HTERT RPE-1 (cell line): ENCODE measurements at regions not wholly inside any gene's neighbourhood (a gene's known extent, or its start where the extent isn't known, plus 50 kb on each side); places are given as distances from the start of the nearest gene placed in this dataset.

Experiments
- in situ Hi-C: fragments of 300-500 bp; cut with MboI; formaldehyde crosslinking; loops from 4 replicates; pipeline ENCODE4 v1.14.3; 2020; ENCODE audit warnings: low sequenced_read_pairs

- in situ Hi-C loops = loop anchor here (25.0 kb wide), 1 partner anchor 287 kb away; no protein-coding TSS in a partner anchor
These were observed 245.2 kb downstream of the BUB3 start for GRCh38 chr10:123399276-123399839.

DNA sequence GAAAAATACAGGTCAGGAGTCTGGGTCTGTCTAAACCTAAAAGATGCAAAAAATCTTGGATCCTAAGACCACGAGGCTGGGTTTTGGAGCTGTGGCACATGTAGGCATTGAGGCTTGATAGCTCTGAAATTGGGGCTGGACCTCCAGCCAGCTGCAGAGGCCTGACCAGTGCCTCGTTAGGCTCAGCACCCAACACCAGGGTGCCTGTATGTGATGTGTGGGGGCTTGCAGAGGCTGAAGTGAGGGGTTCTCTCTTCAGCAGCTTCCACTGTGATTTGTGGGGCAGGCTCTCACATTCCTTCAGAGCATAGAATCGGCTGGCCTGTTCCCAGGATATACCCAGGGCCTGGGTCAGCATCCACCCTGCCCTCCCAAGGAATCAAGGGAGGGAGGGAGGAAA is 247.8 kb downstream of the BUB3 start:
- in situ Hi-C loops = no loop called here

- in situ Hi-C loops = no loop called here
These were observed 248.5 kb downstream of the BUB3 start for GRCh38 chr10:123402656-123403055.

- in situ Hi-C loops = no loop called here
These were observed 250.2 kb downstream of the BUB3 start for GRCh38 chr10:123404357-123404756.

GRCh38 chr10:123408660-123409059 is 254.5 kb downstream of the BUB3 start:
- in situ Hi-C loops = no loop called here

DNA sequence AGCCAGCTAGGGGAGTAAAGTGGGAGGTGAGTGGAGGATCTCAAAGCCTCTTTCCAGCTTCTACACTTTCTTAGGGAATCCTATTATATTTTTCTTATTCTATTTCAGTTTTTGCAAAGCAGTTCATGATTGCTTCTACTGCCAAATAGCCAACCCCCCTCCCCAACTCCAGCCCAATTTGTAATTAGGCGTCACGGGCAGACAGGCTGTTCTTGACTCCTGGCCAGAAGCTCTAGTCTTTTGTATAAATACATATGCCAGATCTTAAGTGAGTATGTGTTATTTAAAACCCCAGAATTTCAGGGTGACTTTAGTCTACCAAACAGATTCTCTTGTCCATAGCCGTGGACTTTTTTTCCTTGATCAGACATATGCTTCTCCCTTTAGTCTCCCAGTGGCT is 255.2 kb downstream of the BUB3 start:
- in situ Hi-C loops = no loop called here

DNA sequence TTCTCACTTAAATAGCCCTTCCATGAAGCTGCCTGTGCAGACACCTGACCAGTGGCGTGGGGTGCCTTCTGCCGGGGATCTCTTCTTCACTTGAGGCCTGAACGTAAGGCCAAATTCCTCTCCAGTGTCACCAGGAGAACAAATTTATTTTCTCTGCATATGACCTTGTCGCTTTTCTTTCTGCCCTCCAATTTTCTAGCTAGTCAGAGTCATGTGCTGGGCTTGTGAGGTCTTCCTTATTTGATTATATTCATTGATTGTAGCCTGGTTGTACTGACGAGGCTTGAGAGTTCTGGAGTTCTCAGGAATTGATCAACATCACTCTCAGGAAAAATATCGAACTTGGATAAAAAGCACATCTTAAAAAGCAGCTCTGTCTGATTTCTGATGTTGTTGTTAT is 255.7 kb downstream of the BUB3 start:
- in situ Hi-C loops = no loop called here

DNA sequence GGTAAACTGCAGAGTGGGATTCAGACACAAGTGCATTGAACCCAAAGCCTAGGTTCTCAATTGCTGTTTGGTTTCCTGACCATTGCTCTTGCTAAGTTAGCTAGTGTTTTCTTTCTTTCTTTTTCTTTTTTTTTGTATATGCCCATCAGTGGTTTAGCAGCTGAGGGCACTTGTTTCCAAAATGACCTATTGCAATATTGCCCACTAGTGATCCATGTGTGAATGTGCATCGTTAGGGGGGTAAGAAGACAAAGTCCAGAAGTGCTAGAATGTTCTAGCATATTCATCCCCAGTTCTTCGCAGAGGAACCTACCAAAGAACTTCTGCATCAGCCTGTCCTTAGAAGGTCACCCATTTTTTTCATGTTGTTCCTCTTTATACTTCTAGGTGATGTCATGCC is 252.8 kb upstream of the GPR26 start:
- in situ Hi-C loops = no loop called here

- in situ Hi-C loops = no loop called here
These were observed 250.6 kb upstream of the GPR26 start for GRCh38 chr10:123415523-123415922.

DNA sequence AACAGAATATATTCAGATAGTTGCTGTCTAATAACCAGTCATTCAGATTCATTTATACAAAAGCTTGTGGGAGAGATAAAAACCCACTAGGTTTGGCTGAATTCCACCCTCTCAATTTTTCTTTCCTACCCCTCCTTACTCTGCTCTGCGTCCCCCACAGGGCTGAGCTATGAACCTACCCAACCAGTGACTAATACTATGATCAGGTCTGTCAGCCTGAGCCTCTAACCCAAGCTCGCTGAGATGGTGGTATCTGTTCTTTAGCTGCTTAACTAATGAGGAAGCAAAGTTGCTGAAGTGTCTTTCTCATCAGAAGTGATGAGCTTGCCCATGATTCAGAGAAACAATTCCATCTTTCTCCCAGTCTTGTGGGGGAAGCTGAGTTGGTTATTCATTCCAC is 248.7 kb upstream of the GPR26 start:
- in situ Hi-C loops = no loop called here

- in situ Hi-C loops = no loop called here
These were observed 244.7 kb upstream of the GPR26 start for GRCh38 chr10:123421461-123421860.

DNA sequence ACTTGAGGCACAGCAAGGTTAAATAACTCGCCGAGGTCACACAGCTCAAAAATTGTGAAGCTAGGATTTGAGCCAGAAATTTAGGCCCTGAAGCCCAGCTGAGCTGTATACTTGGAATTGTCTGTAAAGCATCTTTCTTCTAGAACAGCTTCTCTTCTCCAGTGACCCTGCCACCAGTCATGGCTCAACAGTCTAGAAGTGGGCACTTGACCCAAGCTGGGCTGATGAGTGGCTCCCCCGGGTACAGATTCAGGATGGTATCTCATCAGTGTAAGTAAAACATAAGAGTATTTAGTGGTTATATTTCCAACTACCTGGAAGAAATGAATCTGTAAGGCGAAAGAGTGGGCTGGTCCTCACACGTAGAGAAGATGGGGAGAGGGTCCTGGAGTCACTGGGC is 243.9 kb upstream of the GPR26 start:
- in situ Hi-C loops = no loop called here

GRCh38 chr10:123424537-123424936 is 241.6 kb upstream of the GPR26 start:
- in situ Hi-C loops = no loop called here

GRCh38 chr10:123425680-123426079 is 240.5 kb upstream of the GPR26 start:
- in situ Hi-C loops = no loop called here

DNA sequence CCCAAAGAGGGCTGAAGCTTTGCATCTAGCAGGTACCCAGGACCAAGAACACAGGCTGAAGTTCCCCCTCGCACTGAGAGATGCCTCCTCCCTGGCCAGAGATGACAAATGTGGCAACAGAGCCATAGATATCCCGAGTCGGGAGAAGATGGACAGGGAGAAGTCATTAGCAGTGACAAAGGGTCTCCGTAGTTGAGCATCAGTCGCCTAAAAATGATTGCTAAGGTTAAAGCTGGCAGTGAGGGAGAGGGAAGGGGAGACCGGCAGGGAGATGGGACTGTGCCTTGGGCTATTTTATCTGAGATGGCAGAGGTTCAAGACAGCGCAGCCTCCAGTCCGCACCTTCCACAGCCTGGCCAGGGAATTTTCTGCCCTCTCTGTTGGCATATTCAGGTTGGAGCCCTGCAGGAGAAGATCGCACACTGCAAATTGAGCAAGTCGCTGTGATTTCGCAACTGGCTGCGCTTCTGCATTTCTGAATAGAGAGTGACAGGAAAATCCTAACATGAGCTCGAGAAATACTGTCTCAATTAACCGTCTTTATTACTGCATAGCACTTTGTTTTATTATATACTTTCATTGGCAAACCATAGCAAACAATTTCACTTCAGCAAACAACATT is 238.9 kb upstream of the GPR26 start:
- in situ Hi-C loops = no loop called here

DNA sequence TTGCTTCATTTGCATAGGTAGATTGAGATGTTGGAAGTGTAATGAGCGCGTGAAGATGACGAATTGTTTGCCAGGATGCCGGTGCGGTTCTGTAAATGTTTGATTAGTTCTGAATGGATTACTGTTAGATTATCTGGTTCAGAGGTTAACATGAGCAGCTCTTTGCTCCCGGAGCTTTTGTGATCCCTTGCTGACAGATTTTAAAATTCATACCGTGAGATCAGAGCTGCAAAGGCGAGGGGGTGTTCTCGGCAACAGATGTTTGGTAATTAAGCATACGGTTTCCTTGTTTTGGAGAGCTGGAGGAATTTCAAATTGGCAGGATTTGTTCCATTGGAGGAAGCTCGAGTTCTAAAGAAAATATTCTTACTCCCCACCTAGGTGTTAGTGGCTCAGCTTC is 237.8 kb upstream of the GPR26 start:
- in situ Hi-C loops = no loop called here

GRCh38 chr10:123429706-123430221 is 236.4 kb upstream of the GPR26 start:
- in situ Hi-C loops = no loop called here

DNA sequence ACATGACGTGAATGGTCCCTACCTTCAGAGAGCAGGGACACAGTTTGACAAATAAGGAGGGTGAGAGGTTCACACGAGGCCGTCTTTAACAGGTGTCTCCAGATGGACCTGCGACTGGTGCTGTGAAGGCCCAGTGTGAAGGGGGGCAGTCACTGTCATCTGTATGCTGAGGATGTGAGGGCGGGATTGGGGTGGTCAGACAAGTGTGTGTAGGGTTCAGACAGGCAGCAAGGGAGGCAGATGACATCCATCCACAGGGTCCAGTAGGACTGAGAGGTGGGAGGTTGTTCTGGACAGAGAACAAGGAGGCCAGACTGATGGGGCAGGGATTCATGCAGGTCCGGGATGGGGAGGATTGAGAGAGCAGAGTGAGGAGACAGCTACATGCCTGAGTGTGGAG is 232.6 kb upstream of the GPR26 start:
- in situ Hi-C loops = no loop called here

DNA sequence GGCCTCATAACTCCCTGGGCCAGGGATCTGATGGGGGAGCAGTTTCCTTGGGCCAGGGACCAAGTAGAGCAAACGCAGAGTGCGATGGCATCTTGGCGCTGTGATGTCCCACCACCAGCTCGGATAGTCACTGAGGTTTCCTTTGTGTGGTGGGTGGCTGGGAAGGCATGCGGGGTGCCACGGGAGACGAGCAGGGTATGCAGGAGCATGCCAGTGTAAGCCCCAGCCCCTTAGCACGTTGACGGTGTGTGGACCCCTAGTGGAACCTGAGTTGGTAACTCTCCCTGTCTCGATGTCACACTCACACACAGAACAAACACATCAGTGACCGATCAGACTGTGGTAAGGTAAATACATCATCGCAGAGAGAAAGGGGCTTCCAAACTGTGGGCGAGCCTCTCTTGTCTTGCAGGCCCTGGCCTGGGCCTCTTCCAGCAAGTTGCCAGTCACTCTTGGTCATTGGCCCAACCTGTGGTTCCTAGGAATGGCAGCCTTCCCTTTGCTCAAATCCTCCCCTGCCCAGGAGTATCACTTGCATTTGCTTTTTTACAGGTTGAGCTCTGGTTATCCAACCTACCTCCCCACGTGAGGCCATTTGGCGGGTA is 231.6 kb upstream of the GPR26 start:
- in situ Hi-C loops = no loop called here

GRCh38 chr10:123442901-123443300 is 223.3 kb upstream of the GPR26 start:
- in situ Hi-C loops = no loop called here

DNA sequence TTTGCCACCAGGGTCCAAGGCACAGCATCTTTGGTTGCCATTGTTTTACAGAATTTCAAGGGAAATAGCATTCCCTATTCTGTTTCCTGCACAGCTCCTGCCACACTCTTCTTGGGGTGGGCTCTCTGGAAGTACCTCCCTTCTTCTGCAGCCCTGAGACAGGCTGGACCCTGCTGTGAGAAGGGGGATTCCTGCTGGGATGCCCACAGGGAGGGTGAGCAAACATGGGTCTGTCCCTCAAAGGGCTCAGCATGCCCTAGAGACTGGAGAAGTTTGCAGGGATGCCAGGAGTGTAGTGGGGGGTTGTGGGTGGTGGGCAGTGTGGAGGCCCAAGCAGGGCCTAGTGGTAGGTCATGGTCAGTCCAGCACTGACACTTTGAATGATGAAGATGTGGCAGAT is 222.2 kb upstream of the GPR26 start:
- in situ Hi-C loops = no loop called here

DNA sequence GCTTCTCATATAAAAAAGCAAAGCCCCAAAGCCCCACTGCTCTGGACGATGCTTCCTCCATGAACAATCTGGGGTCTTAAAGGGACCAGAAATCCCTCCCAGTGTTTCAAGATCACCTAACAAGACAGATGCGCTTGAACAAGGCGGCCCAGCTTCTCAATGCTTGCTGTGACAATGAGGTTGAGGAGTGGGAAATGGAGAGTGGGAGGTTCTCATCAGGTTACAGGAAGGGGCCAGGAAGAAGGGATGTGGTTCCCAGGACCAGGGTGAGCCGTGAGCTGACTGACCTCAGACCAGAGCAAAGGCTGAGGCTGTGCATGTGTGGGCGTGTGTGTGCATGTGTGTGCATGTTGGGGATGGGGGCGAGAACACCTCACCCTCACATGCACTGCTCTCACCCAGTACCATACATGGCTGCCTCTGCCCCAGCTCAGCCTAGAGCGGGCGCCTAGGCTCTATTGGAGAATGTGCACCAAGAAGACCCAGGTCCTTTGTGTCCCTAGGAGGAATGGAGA is 220.8 kb upstream of the GPR26 start:
- in situ Hi-C loops = no loop called here
